Occipital lobe (tissue), 1 donor: ENCODE measurements at regions not wholly inside any gene's neighbourhood (a gene's known extent, or its start where the extent isn't known, plus 50 kb on each side); places are given as distances from the start of the nearest gene placed in this dataset.

ENCODE experiments used
- DNase-seq: peaks from one replicate; lab custom pipeline; 2025; lab: John Stamatoyannopoulos, UW

GRCh38 chr13:73364736-73365135 lies 305.9 kb downstream of the KLF5 start:
- DNase-seq, result no peak

- no peak for DNase-seq
Measured at GRCh38 chr13:73358606-73359095, 299.8 kb downstream of the KLF5 start.

DNA sequence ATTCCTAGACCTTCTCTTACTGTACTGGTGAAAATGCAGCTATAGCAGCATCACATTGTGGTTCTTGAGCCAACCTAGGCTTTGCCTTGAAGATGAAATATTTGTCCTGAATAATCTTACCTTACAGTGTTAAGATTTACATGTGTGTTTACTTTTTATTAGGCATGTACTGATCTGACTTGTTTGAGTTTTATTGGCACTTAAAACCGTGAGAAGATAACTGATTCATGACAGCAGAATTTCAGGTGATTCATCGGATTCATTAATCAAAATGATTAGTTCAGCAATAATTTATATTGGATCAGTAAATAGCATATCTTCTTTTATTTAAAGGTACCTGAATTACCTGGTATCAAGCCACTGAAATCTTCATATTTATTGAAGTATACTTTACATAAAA lies 296.3 kb downstream of the KLF5 start:
- DNase-seq, result no peak

DNA sequence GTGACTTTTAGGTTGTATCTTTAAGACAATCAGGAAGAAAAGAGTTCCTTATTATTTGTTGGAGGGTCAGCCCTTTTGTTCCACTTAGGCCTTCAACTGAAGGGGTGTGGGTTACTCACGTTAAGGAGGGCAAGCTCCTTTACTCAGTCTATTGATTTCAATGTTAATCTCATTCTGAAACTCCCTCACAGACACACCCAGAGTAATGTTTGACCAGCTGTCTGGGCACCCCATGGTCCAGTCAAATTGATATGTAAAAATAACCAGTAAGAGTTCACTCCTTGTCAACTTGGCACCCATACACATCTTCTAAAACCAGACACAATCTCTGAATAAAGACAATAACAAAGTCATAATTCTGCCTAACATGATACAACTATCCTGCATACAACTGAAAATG lies 292.9 kb downstream of the KLF5 start:
- no peak for DNase-seq

DNA sequence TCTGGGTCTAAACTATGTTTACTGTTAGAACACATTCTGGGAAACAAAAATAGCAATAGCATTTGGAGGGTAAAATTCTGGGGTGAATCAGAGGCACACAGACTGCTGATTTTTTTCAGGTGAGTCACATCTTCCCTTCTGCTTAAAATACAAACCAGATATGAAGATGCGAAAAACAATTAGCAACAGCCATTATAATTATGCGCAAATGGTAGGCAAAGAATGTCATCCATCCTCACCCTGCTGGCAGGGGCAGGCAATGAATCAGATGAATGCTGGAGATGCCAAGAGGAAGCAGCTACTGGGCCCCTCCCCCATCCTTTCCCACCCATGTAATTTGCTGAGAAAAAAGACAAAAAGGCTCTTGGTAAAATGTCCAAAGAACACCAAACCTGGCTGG lies 282.9 kb downstream of the KLF5 start:
- no peak for DNase-seq

DNA sequence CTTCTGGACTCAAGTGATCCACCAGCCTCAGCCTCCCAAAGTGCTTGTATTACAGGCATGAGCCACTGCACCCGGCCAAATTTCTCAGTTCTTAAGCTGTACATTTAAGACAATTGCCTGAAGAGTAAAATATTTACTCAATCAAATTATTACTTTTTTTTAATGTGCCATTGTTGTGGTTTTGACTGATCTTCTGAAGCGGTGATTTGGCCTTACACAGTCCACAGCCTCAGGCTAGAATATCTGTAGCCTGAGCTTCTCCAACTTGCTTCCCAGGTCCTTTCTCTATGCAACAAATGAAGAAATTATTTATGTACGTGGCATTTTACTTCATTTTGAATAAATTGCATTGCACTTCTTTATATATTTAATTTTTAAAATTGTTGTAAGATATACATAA lies 281.3 kb downstream of the KLF5 start:
- no peak for DNase-seq

DNA sequence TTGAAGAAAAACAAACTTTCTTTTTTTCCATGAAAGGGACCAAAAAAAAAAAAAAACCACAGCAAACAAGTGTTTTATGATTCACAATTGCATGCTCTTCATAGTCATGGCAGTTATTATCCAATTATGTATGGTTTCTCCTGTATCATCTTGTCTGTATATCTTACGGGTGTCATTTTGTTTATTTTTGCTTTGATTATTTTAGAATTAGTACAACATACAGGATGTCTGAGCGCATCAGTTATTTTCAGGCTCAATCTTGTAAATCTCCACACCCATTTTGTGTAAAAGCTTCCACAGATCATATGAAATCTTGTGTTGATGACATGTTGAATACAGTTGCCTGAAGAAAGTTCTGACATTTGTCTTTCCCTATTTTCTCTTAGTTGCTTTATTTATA lies 280.3 kb downstream of the KLF5 start:
- DNase-seq, result no peak

- DNase-seq, result no peak
Measured at GRCh38 chr13:73338389-73338788, 279.6 kb downstream of the KLF5 start.

DNA sequence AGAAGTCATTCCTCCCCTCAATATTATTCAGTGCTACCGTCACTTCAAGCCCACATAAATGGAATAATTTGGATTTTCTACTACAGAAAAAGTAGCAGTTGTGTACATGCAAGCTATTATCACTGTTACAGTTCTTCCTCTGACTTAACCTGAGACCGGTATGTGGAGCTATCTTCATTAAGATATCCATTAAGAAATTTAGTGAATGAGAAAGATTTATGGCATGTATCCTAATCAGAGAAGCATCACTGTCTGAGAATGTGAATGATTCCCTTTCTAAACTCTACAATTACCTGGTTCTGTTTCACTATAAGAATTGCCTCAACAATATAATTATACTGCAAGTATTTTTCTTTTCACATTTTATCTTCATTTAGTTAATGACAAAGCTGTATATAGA lies 278.7 kb downstream of the KLF5 start:
- DNase-seq, result no peak

DNA sequence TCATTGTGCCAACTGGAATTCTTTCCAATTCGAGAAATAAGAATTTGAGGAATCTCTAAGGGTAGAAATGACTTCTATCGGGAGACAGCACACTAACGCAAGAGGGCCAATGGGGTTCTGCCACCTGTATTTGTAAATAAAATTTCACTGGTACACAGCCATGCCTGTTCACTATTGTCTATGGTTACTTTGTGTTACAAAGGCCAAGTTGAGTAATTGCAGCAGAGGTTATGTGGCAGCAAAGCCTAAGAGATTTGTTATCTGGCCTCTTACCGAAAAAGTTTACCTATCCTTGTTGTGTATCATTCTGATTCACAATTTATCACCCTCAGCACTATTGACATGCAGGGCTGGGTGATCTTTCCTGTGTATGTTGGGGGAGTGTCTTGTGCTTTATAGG lies 278.0 kb downstream of the KLF5 start:
- DNase-seq, result no peak

DNA sequence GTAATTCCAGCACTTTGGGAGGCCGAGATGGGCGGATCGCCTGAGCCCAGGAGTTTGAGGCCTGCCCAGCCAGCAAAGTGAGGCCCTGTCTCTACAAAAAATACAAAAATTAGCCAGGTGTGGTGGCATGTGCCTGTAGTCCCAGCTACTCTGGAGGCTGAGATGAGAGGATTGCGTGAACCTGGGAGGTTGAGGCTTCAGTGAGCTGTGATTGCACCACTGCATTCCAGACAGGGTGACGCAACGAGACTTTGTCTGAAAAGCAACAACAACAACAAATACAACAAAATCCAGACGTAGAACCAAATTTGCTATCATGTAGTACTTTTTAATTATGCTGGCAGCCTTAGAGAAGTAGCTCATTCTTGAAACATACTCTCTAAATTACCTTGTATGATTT lies 277.1 kb downstream of the KLF5 start:
- DNase-seq, result no peak

GRCh38 chr13:73335210-73335609 lies 276.4 kb downstream of the KLF5 start:
- no peak for DNase-seq

- DNase-seq, result no peak
Measured at GRCh38 chr13:73334445-73334844, 275.6 kb downstream of the KLF5 start.

- no peak for DNase-seq
Measured at GRCh38 chr13:73331556-73331955, 272.8 kb downstream of the KLF5 start.

GRCh38 chr13:73329355-73329754 lies 270.6 kb downstream of the KLF5 start:
- no peak for DNase-seq

GRCh38 chr13:73327579-73327978 lies 268.8 kb downstream of the KLF5 start:
- DNase-seq, result no peak

GRCh38 chr13:73325723-73326558 lies 267.1 kb downstream of the KLF5 start:
- no peak for DNase-seq

DNA sequence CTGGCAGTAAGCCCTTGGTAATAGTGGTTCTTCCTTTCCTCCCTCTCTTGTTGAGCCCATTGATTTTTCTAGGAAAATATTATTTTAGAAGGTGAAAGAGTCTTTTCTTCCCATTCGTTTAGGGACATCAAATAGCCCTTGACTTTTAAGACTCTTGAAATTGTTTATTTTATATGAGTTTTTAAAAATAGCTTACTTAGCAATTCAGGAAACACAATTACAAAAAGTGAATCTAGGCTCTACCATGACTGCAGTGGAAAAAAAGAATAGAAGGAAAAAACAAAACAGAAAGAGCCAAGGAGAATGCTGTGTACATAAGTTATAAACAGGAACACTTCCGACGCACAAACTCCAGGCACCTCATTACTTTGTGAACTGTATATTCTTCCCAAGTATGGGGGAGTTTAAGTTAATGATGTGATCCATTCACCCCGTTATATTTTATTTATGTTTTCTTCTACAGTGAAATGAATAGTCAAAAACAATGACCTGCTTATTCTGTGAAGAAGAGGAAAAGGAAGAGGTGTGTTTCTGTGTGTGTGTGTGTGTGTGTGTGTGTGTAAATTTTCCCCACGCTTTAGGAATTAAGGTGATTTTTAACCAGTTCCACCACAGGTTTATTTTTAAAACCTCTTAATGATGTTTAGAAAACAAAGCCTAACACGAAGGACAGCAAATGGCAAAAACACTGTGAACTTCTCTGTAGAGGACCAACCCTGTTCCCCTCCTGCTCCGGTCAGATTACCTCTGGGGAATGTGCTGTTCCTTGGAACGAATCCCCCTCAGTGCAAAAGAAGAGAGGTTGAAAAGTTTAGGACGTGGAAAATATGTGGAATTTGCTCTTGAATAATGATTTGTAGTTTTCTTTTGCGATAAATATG lies 266.3 kb downstream of the KLF5 start:
- no peak for DNase-seq

GRCh38 chr13:73323615-73324014 lies 264.8 kb downstream of the KLF5 start:
- no peak for DNase-seq

DNA sequence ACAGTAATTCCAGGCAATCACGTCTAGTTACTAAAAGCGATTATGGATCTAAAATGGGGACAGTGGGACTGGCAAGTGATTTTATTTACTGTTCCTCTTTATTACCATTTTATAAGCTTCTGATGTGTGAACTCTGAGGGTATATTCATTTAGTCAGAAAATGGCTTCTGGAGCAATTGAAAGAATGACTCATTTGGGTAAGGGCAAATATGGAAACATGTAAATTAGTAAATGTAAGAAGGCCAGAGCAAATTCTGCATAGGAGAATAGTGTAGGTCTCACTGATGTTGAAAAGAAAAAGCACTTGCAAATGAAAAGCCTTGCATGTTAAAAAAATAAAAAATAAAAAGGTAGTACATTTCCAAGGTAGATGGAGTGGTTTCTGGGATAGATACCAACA lies 262.2 kb downstream of the KLF5 start:
- DNase-seq, result no peak

DNA sequence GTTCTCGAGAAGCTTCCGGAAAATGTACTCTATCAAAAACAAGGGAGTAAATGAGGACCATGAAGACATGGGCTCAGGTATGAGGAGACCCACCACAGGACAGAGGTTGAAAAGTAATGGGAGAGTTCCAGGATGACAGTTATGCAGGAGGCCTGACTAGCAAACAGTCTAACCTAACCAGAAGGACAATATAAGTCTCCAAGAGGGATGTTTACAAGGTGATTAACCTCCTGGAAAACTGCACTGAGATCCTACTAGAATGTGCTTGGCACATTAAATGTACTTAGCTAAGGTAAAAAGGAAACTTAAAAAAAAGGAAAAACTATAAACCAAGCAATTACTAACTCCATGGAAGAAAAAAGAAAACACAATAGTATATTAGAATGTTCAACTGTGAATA lies 258.3 kb downstream of the KLF5 start:
- no peak for DNase-seq

DNA sequence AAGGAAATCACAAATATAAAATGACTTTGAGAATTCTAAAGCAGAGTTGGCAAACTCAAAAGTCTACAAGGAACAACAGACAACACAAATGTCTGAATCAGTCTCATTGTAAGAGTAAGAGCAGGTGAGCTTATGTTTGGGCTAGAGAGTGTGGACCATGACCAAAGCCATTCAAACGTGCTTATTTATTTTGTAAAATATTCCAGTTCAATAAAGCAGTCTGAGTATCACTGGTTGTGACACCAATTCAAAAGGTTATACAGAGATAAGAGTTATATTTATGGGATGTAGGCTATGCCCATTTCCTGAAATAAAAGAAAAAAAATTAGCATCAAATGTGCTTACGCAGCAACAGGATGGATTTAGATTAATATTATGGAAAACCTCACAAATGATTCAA lies 251.6 kb downstream of the KLF5 start:
- no peak for DNase-seq

DNA sequence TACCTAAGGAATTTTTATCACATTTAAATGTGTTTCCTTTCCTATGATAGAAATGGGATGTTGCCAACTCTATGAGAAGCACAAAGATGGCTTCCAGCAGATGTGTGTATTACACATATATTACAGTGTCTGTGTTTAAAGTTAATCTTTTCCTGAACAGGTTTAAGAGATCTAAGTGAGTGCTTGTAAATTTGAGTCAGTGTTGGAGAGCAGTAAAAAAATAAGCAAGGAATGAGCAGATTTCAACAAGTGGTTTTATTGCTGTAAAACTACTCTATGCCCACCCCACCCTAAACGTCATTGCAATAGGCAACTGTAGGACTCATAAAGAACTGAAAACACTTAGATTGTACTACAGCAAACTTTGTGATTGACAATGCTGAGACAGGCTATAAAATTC lies 248.7 kb downstream of the KLF5 start:
- DNase-seq, result no peak
